Activated B cell treated with CpG ODN at 0.5 μM for 24 hours (primary cell): ENCODE measurements at regions not wholly inside any gene's neighbourhood (a gene's known extent, or its start where the extent isn't known, plus 50 kb on each side); places are given as distances from the start of the nearest gene placed in this dataset.

Experiments
- ATAC-seq: fragments of 200-7000 bp; cut with Tn5 transposase; one replicate; pipeline ENCODE4 v1.10.0; 2021; ENCODE audit warnings: low read depth, mild to moderate bottlenecking, moderate library complexity
- CTCF ChIA-PET: fragments of 350-600 bp; sonication (Branson Sonifier 250); formaldehyde crosslinking; loops from one replicate; lab custom pipeline; 2021; ENCODE audit warnings: antibody characterized with exemption; lab: Charles Lee
- POLR2A ChIA-PET: fragments of 350-600 bp; sonication (Branson Sonifier 250); formaldehyde crosslinking; loops from one replicate; lab custom pipeline; 2021; ENCODE audit warnings: antibody characterized with exemption; lab: Charles Lee
- DNase-seq: peaks from one replicate; pipeline ENCODE4 v3.0.0; 2022
- H3K27ac Mint-ChIP-seq: one replicate; pipeline ENCODE4 v1.8.0; 2020; ENCODE audit warnings: mixed read lengths
- H3K27me3 Mint-ChIP-seq: one replicate; pipeline ENCODE4 v1.8.0; 2021; ENCODE audit warnings: mixed read lengths
- H3K36me3 Mint-ChIP-seq: one replicate; pipeline ENCODE4 v1.8.0; 2021; ENCODE audit warnings: low read depth, mixed read lengths
- H3K4me1 Mint-ChIP-seq: one replicate; pipeline ENCODE4 v1.8.0; 2021; ENCODE audit warnings: mixed read lengths
- H3K4me3 Mint-ChIP-seq: one replicate; pipeline ENCODE4 v1.8.0; 2020; ENCODE audit warnings: mild to moderate bottlenecking, mixed read lengths
- H3K9me3 Mint-ChIP-seq: one replicate; pipeline ENCODE4 v1.8.0; 2020; ENCODE audit warnings: mixed read lengths
- CTCF ChIP-seq: fragments of 200-600 bp; IDR thresholded peaks from one replicate; pipeline ENCODE4 v1.8.0; 2022; ENCODE audit warnings: antibody characterized with exemption, mild to moderate bottlenecking
- intact Hi-C: fragments of 100-400 bp; cut with micrococcal nuclease; formaldehyde crosslinking; loops from one replicate; pipeline ENCODE4 v1.15.1; 2024

GRCh38 chr13:50404769-50405168, 389.5 kb downstream of the KCNRG start:
- TF ChIP-seq CTCF = no peak
- H3K9me3 Mint-ChIP-seq = no peaks in the 10 kb centered on the region
- intact Hi-C loops = no loop called here
- no peaks in the 10 kb centered on the region for H3K27me3 Mint-ChIP-seq
- H3K27ac Mint-ChIP-seq = no peak overlapping the region
- DNase-seq = no peak
- no peak overlapping the region for H3K4me3 Mint-ChIP-seq
- POLR2A ChIA-PET = no interaction called here
- no peaks in the 10 kb centered on the region for H3K36me3 Mint-ChIP-seq
- CTCF ChIA-PET = no interaction called here
- peaks cover 5% of the 10 kb centered on the region for H3K4me1 Mint-ChIP-seq
- no peak for ATAC-seq

- Mint-ChIP-seq H3K4me3 (no peak overlapping the region), H3K4me1 (peaks cover 5% of the 10 kb centered on the region), H3K27me3 (no peaks in the 10 kb centered on the region), H3K9me3 (no peaks in the 10 kb centered on the region), H3K36me3 (no peaks in the 10 kb centered on the region), H3K27ac (no peak overlapping the region)
- ATAC-seq = peak; percentile 37
- intact Hi-C loops = no loop called here
- ChIA-PET CTCF (no interaction called here), POLR2A (interaction anchor here (0.6 kb wide), 2 partner anchors 40 to 41 kb away, joined by 3 to 8 read pairs; no protein-coding TSS in a partner anchor)
- DNase-seq = no peak
- TF ChIP-seq CTCF = no peak
These were observed 391.6 kb downstream of the KCNRG start for GRCh38 chr13:50406831-50407230.

- ChIA-PET CTCF (no interaction called here), POLR2A (no interaction called here)
- no peak for DNase-seq
- Mint-ChIP-seq H3K4me1 (peaks cover 5% of the 10 kb centered on the region), H3K36me3 (no peaks in the 10 kb centered on the region), H3K27me3 (no peaks in the 10 kb centered on the region), H3K4me3 (no peak overlapping the region), H3K27ac (no peak overlapping the region), H3K9me3 (no peaks in the 10 kb centered on the region)
- no peak for ATAC-seq
- intact Hi-C loops = no loop called here
- no peak for TF ChIP-seq CTCF
These were observed 392.8 kb downstream of the KCNRG start for GRCh38 chr13:50408068-50408467.

GRCh38 chr13:50409220-50409619, 394.0 kb downstream of the KCNRG start:
- H3K9me3 Mint-ChIP-seq = no peaks in the 10 kb centered on the region
- H3K4me1 Mint-ChIP-seq = peaks cover 5% of the 10 kb centered on the region
- H3K27ac Mint-ChIP-seq = no peak overlapping the region
- ChIA-PET POLR2A (no interaction called here), CTCF (interaction anchor here (0.7 kb wide), 1 partner anchor 28 kb away, joined by 3 read pairs; no protein-coding TSS in a partner anchor)
- TF ChIP-seq CTCF = no peak
- H3K4me3 Mint-ChIP-seq = no peak overlapping the region
- intact Hi-C loops = no loop called here
- ATAC-seq (no peak), DNase-seq (no peak)
- no peaks in the 10 kb centered on the region for H3K27me3 Mint-ChIP-seq
- no peaks in the 10 kb centered on the region for H3K36me3 Mint-ChIP-seq

- no peak overlapping the region for H3K4me3 Mint-ChIP-seq
- no peak for TF ChIP-seq CTCF
These were observed 395.9 kb downstream of the KCNRG start for GRCh38 chr13:50410921-50411746.

More at GRCh38 chr13:50410921-50411746, 395.9 kb downstream of the KCNRG start:
- ATAC-seq (no peak), DNase-seq (no peak)
- POLR2A ChIA-PET = no interaction called here
- Mint-ChIP-seq H3K9me3 (peaks cover 9% of the 10 kb centered on the region), H3K27me3 (no peaks in the 10 kb centered on the region), H3K4me1 (peaks cover 5% of the 10 kb centered on the region), H3K27ac (no peak overlapping the region), H3K36me3 (no peaks in the 10 kb centered on the region)
- intact Hi-C loops = no loop called here
- CTCF ChIA-PET = no interaction called here
